DMS153 (cell line): ENCODE measurements at regions not wholly inside any gene's neighbourhood (a gene's known extent, or its start where the extent isn't known, plus 50 kb on each side); places are given as distances from the start of the nearest gene placed in this dataset.

Source experiments
- DNase-seq: peaks from one replicate; lab custom pipeline; 2025; lab: John Stamatoyannopoulos, UW

GRCh38 chr18:39976771-39977170 lies 1978.3 kb upstream of the PIK3C3 start:
- DNase-seq, result no peak

- no peak for DNase-seq
Measured at GRCh38 chr18:39972521-39972920, 1982.5 kb upstream of the PIK3C3 start.

- DNase-seq, result no peak
Measured at GRCh38 chr18:39969803-39970494, 1985.1 kb upstream of the PIK3C3 start.

- no peak for DNase-seq
Measured at GRCh38 chr18:39966275-39966674, 1988.8 kb upstream of the PIK3C3 start.

GRCh38 chr18:39962546-39962945 lies 1992.5 kb upstream of the PIK3C3 start:
- no peak for DNase-seq

GRCh38 chr18:39960550-39960949 lies 1994.5 kb upstream of the PIK3C3 start:
- no peak for DNase-seq

- no peak for DNase-seq
Measured at GRCh38 chr18:39959839-39960238, 1995.2 kb upstream of the PIK3C3 start.

GRCh38 chr18:39958876-39959275 lies 1996.2 kb upstream of the PIK3C3 start:
- DNase-seq, result no peak

- no peak for DNase-seq
Measured at GRCh38 chr18:39952816-39953215, 2002.2 kb upstream of the PIK3C3 start.

- no peak for DNase-seq
Measured at GRCh38 chr18:39951142-39951720, 2003.8 kb upstream of the PIK3C3 start.

GRCh38 chr18:39946623-39947061 lies 2008.4 kb upstream of the PIK3C3 start:
- peak; percentile 64 for DNase-seq

- no peak for DNase-seq
Measured at GRCh38 chr18:39945076-39945475, 2010.0 kb upstream of the PIK3C3 start.

- no peak for DNase-seq
Measured at GRCh38 chr18:39942702-39943101, 2012.3 kb upstream of the PIK3C3 start.

GRCh38 chr18:39938676-39939608 lies 2016.1 kb upstream of the PIK3C3 start:
- DNase-seq, result no peak

GRCh38 chr18:39935598-39935997 lies 2019.4 kb upstream of the PIK3C3 start:
- DNase-seq, result no peak

GRCh38 chr18:39918847-39919246 lies 2036.2 kb upstream of the PIK3C3 start:
- DNase-seq, result no peak

- DNase-seq, result no peak
Measured at GRCh38 chr18:39913672-39914366, 2041.2 kb upstream of the PIK3C3 start.

GRCh38 chr18:39911716-39912115 lies 2043.3 kb upstream of the PIK3C3 start:
- DNase-seq, result no peak

GRCh38 chr18:39909706-39910105 lies 2045.3 kb upstream of the PIK3C3 start:
- DNase-seq, result no peak

- DNase-seq, result no peak
Measured at GRCh38 chr18:39886136-39886535, 2068.9 kb upstream of the PIK3C3 start.

GRCh38 chr18:39872651-39873050 lies 2082.4 kb upstream of the PIK3C3 start:
- DNase-seq, result no peak

GRCh38 chr18:39871961-39872360 lies 2083.1 kb upstream of the PIK3C3 start:
- no peak for DNase-seq
